ENCODE measurements at regions not wholly inside any gene's neighbourhood (a gene's known extent, or its start where the extent isn't known, plus 50 kb on each side); places are given as distances from the start of the nearest gene placed in this dataset.
"Not testable (repeated sequence)": the region's sequence is repeated elsewhere in the genome, so short reads cannot be mapped to it uniquely, and the experiment has no call there.

DNA sequence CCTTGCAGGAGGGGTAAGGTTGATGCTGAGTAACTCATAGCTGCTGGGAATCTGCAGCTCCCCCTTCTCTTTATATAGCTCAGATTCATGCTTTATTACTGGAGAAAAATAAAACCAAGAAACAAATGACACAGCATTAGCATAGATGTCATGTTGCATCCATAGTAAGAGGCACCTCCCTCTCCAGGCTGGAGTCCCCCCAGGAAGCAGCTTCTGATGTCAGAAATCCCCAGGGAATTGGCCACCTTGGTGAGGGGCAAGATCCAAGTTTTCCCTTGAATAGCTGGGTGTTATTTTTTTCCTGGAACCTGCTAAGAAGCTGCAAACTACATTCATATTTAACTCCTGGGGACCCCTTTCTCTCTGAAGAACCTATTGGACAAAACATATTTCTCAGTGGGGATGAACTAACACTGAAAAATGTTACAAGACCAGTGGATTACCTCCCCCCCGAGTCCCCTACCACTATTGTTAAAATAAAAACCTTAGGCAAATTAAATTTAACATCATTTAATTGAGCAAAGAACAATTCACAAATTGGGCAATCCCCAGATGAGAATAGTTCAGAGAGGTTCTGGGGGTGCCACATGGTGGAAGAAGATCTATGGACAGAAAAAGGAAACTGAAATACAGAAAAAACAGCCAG is 163.7 kb upstream of the NAMPT start:
- Histone ChIP-seq H3K9me3 (ENCODE audit: control insufficient read depth in 2 of 2, low read length in 2 of 2) (peaks cover 8% of the 10 kb centered on the region in 2 experiments), H3K4me3 (ENCODE audit: low read depth, low read length) (no peak overlapping the region), H3K36me3 (ENCODE audit: control insufficient read depth, insufficient read depth, low read length) (no peaks in the 10 kb centered on the region), H3K27me3 (ENCODE audit: control insufficient read depth, insufficient read depth, low read length) (peaks cover 5% of the 10 kb centered on the region), H3K27ac (ENCODE audit: insufficient read depth, low read length, poor library complexity, severe bottlenecking) (no peak overlapping the region), H3K4me1 (ENCODE audit: control insufficient read depth, insufficient read depth, low read length, poor library complexity, severe bottlenecking) (no peaks in the 10 kb centered on the region)
- Mint-ChIP-seq H3K4me3 (no peak overlapping the region), H3K27me3 (peaks cover 22% of the 10 kb centered on the region), H3K27ac (no peak overlapping the region), H3K36me3 (no peaks in the 10 kb centered on the region), H3K9me3 (peaks cover 0 to 14% (median 3%) of the 10 kb centered on the region in 7 donors), H3K4me1 (no peaks in the 10 kb centered on the region)
- ATAC-seq (ENCODE audit: low read depth in 2 of 2) (no peak), DNase-seq (no peak)

DNA sequence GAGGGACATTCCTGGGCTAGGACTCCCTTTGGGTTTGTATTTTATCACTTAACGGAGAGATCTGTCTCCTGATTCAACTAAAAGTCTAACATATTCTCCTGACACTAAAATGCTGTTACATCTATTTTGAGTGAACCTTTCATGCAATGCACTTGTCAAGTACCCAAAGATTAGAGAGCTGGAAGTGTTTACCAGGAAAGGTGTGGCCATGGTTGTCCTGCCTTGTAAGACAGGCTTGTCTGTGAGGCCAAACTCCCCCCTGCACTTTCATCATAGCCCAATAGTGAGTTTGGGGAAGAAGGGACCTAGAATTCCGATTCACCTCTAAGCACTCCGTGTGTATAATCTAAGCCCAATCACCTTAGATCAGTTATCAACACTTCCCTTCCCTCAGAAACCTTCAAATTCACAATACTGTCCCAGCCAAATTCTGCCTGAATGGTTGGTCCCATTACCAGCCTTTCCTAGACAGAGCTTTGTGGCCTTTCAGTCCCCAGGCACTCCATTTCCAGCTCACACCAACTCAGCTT is 162.6 kb upstream of the NAMPT start:
- Mint-ChIP-seq H3K27ac (no peak overlapping the region), H3K4me3 (no peak overlapping the region), H3K36me3 (no peaks in the 10 kb centered on the region), H3K27me3 (peaks cover 33% of the 10 kb centered on the region), H3K9me3 (peaks cover 0 to 14% (median 2%) of the 10 kb centered on the region in 7 donors), H3K4me1 (no peaks in the 10 kb centered on the region)
- Histone ChIP-seq H3K4me1 (ENCODE audit: control insufficient read depth, insufficient read depth, low read length, poor library complexity, severe bottlenecking) (no peaks in the 10 kb centered on the region), H3K9me3 (ENCODE audit: control insufficient read depth in 2 of 2, low read length in 2 of 2) (peaks cover 3 to 5% of the 10 kb centered on the region in 2 experiments), H3K27ac (ENCODE audit: insufficient read depth, low read length, poor library complexity, severe bottlenecking) (no peak overlapping the region), H3K36me3 (ENCODE audit: control insufficient read depth, insufficient read depth, low read length) (no peaks in the 10 kb centered on the region), H3K27me3 (ENCODE audit: control insufficient read depth, insufficient read depth, low read length) (peaks cover 6% of the 10 kb centered on the region), H3K4me3 (ENCODE audit: low read depth, low read length) (no peak overlapping the region)
- DNase-seq: no peak
- ATAC-seq (ENCODE audit: low read depth in 2 of 2): no peak

DNA sequence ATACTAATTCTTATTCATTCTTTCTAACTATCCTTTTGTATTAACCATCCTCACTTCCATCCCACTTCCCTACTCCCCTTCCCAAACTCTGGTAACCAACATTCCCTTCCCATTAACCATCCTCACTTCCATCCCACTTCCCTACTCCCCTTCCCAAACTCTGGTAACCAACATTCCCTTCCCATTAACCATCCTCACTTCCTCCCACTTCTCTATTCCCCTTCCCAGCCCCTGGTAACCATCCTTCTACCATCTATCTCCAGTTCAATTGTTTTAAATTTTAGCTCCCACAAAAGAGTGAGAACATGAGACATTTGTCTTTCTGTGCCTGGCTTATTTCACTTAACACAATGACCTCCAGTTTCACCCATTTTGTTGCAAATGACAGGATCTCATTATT is 160.6 kb upstream of the NAMPT start:
- not testable (repeated sequence) for H3K36me3 Mint-ChIP-seq; H3K4me3 ChIP-seq (ENCODE audit: low read depth, low read length); H3K27ac Mint-ChIP-seq; ATAC-seq (ENCODE audit: low read depth in 2 of 2); H3K27me3 ChIP-seq (ENCODE audit: control insufficient read depth, insufficient read depth, low read length); DNase-seq; H3K4me1 ChIP-seq (ENCODE audit: control insufficient read depth, insufficient read depth, low read length, poor library complexity, severe bottlenecking); H3K9me3 Mint-ChIP-seq; H3K4me3 Mint-ChIP-seq; H3K36me3 ChIP-seq (ENCODE audit: control insufficient read depth, insufficient read depth, low read length); H3K9me3 ChIP-seq (ENCODE audit: control insufficient read depth in 2 of 2, low read length in 2 of 2); H3K27ac ChIP-seq (ENCODE audit: insufficient read depth, low read length, poor library complexity, severe bottlenecking); H3K4me1 Mint-ChIP-seq
- peaks cover 33% of the 10 kb centered on the region for H3K27me3 Mint-ChIP-seq

DNA sequence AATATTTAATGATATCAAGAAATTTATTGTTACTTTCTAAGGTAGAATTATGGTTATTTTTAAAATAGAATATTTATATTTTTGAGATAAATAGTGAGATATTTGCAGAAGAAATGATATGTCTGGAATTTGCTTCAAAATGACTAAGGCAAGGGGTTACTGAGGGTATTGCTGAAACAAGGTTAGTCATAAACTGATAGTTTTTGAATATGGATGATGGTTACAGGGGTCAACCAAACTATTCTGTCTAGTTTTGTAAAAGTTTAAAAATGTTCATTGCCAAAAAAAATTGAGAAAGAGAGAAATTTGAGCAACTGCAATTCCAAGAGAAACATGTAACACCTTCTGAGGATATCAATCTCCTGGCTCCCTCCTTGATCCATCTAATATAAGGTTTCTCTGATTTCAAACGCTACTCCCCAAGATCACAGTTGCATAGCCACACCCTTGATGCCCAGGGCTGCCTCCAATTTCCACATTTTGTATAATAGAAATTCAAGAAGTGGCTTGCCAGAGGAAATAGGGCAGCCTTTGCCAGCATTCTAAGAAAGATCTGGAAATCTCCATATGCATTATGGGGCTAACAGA is 159.4 kb upstream of the NAMPT start:
- Histone ChIP-seq H3K27me3 (ENCODE audit: control insufficient read depth, insufficient read depth, low read length) (peaks cover 8% of the 10 kb centered on the region), H3K9me3 (ENCODE audit: control insufficient read depth in 2 of 2, low read length in 2 of 2) (no peaks in the 10 kb centered on the region), H3K36me3 (ENCODE audit: control insufficient read depth, insufficient read depth, low read length) (no peaks in the 10 kb centered on the region), H3K4me3 (ENCODE audit: low read depth, low read length) (no peak overlapping the region), H3K27ac (ENCODE audit: insufficient read depth, low read length, poor library complexity, severe bottlenecking) (no peak overlapping the region), H3K4me1 (ENCODE audit: control insufficient read depth, insufficient read depth, low read length, poor library complexity, severe bottlenecking) (no peaks in the 10 kb centered on the region)
- no peak for ATAC-seq (ENCODE audit: low read depth in 2 of 2)
- Mint-ChIP-seq H3K4me3 (no peak overlapping the region), H3K27me3 (peaks cover 33% of the 10 kb centered on the region), H3K9me3 (peaks cover 0 to 5% (median 0%) of the 10 kb centered on the region in 7 donors), H3K36me3 (no peaks in the 10 kb centered on the region), H3K4me1 (no peaks in the 10 kb centered on the region), H3K27ac (no peak overlapping the region)
- DNase-seq: no peak

DNA sequence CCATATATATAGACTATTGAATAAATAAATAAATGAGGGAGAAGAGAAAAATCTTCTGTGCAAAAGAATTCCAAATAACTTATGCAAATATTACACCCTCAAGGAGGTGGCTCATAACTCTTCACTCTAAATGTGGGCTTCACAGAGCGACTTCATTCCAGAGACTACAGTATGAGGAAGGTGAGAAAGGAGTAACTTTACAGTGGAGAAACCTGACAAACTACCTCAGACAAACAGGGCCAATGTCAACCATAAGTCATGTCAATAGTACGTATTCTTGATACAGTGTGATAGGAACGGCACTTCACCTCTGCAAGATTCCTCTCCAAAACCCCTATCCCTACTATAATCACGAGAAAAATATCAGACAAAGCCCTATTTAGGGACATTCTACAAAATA is 158.4 kb upstream of the NAMPT start:
- Mint-ChIP-seq H3K36me3 (no peaks in the 10 kb centered on the region), H3K27me3 (peaks cover 31% of the 10 kb centered on the region), H3K4me3 (no peak overlapping the region), H3K4me1 (no peaks in the 10 kb centered on the region), H3K27ac (no peak overlapping the region), H3K9me3 (peaks cover 0 to 5% (median 0%) of the 10 kb centered on the region in 7 donors)
- DNase-seq (no peak), ATAC-seq (ENCODE audit: low read depth in 2 of 2) (no peak)
- H3K36me3 ChIP-seq (ENCODE audit: control insufficient read depth, insufficient read depth, low read length): no peaks in the 10 kb centered on the region
- peaks cover 8% of the 10 kb centered on the region for H3K27me3 ChIP-seq (ENCODE audit: control insufficient read depth, insufficient read depth, low read length)
- no peak overlapping the region for H3K27ac ChIP-seq (ENCODE audit: insufficient read depth, low read length, poor library complexity, severe bottlenecking)
- no peak overlapping the region for H3K4me3 ChIP-seq (ENCODE audit: low read depth, low read length)
- H3K9me3 ChIP-seq (ENCODE audit: control insufficient read depth in 2 of 2, low read length in 2 of 2): no peaks in the 10 kb centered on the region
- H3K4me1 ChIP-seq (ENCODE audit: control insufficient read depth, insufficient read depth, low read length, poor library complexity, severe bottlenecking): no peaks in the 10 kb centered on the region

DNA sequence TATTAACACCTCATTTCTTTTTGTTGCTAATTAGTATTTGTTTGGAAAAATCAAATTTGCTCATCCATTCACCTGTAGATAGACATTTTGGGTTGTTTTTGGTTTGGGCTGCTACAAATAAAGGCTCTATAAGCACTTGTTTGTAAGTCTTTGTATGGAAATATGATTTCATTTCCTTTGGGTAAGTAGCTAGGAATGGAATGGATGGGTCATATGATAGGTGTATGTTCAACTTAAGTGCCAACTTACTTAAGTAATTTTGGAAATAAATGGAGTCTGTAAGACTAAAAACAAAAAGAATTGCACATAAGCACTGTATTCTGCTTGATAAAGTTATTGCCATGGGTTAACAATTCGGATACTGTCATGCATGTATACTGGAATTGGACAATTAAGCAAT is 157.7 kb upstream of the NAMPT start:
- Histone ChIP-seq H3K4me1 (ENCODE audit: control insufficient read depth, insufficient read depth, low read length, poor library complexity, severe bottlenecking) (no peaks in the 10 kb centered on the region), H3K9me3 (ENCODE audit: control insufficient read depth in 2 of 2, low read length in 2 of 2) (no peaks in the 10 kb centered on the region), H3K27ac (ENCODE audit: insufficient read depth, low read length, poor library complexity, severe bottlenecking) (no peak overlapping the region), H3K36me3 (ENCODE audit: control insufficient read depth, insufficient read depth, low read length) (no peaks in the 10 kb centered on the region), H3K27me3 (ENCODE audit: control insufficient read depth, insufficient read depth, low read length) (peaks cover 8% of the 10 kb centered on the region), H3K4me3 (ENCODE audit: low read depth, low read length) (no peak overlapping the region)
- ATAC-seq (ENCODE audit: low read depth in 2 of 2): no peak
- no peaks in the 10 kb centered on the region for H3K4me1 Mint-ChIP-seq
- peaks cover 0 to 5% (median 0%) of the 10 kb centered on the region in 7 donors for H3K9me3 Mint-ChIP-seq
- DNase-seq: no peak
- peaks cover 24% of the 10 kb centered on the region for H3K27me3 Mint-ChIP-seq
- H3K36me3 Mint-ChIP-seq: no peaks in the 10 kb centered on the region
- no peak overlapping the region for H3K27ac Mint-ChIP-seq
- H3K4me3 Mint-ChIP-seq: no peak overlapping the region

DNA sequence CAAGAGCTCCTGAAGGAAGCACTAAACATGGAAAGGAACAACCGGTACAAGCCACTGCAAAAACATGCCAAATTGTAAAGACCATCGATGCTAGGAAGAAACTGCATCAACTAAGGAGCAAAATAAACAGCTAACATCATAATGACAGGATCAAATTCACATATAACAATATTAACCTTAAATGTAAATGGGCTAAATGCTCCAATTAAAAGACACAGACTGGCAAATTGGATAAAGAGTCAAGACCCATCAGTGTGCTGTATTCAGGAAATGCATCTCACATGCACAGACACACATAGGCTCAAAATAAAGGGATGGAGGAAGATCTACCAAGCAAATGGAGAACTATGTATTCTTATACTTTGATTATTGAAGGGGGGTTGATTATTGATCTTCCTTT is 156.6 kb upstream of the NAMPT start:
- H3K4me1 Mint-ChIP-seq; H3K27ac ChIP-seq (ENCODE audit: insufficient read depth, low read length, poor library complexity, severe bottlenecking); H3K9me3 ChIP-seq (ENCODE audit: control insufficient read depth in 2 of 2, low read length in 2 of 2); H3K4me1 ChIP-seq (ENCODE audit: control insufficient read depth, insufficient read depth, low read length, poor library complexity, severe bottlenecking); H3K27ac Mint-ChIP-seq; DNase-seq; H3K4me3 ChIP-seq (ENCODE audit: low read depth, low read length); ATAC-seq (ENCODE audit: low read depth in 2 of 2); H3K27me3 ChIP-seq (ENCODE audit: control insufficient read depth, insufficient read depth, low read length); H3K9me3 Mint-ChIP-seq; H3K36me3 Mint-ChIP-seq; H3K36me3 ChIP-seq (ENCODE audit: control insufficient read depth, insufficient read depth, low read length); H3K4me3 Mint-ChIP-seq: not testable (repeated sequence)
- H3K27me3 Mint-ChIP-seq: peaks cover 26% of the 10 kb centered on the region

DNA sequence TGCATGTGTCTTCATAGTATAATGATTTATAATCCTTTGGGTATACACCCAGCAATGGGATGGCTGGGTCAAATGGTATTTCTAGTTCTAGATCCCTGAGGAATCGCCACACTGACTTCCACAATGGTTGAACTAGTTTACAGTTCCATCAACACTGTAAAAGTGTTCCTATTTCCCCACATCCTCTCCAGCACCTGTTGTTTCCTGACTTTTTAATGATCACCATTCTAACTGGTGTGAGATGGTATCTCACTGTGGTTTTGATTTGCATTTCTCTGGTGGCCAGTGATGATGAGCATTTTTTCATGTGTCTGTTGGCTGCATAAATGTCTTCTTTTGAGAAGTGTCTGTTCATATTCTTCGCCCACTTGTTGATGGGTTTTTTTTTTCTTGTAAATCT is 152.2 kb upstream of the NAMPT start:
- H3K4me3 ChIP-seq (ENCODE audit: low read depth, low read length); DNase-seq; H3K27ac ChIP-seq (ENCODE audit: insufficient read depth, low read length, poor library complexity, severe bottlenecking); H3K4me1 Mint-ChIP-seq; H3K9me3 Mint-ChIP-seq; ATAC-seq (ENCODE audit: low read depth in 2 of 2); H3K27ac Mint-ChIP-seq; H3K9me3 ChIP-seq (ENCODE audit: control insufficient read depth in 2 of 2, low read length in 2 of 2); H3K4me3 Mint-ChIP-seq; H3K4me1 ChIP-seq (ENCODE audit: control insufficient read depth, insufficient read depth, low read length, poor library complexity, severe bottlenecking); H3K36me3 Mint-ChIP-seq; H3K36me3 ChIP-seq (ENCODE audit: control insufficient read depth, insufficient read depth, low read length); H3K27me3 ChIP-seq (ENCODE audit: control insufficient read depth, insufficient read depth, low read length): not testable (repeated sequence)
- peaks cover 16% of the 10 kb centered on the region for H3K27me3 Mint-ChIP-seq
